ENCODE measurements at regions not wholly inside any gene's neighbourhood (a gene's known extent, or its start where the extent isn't known, plus 50 kb on each side); places are given as distances from the start of the nearest gene placed in this dataset.

DNA sequence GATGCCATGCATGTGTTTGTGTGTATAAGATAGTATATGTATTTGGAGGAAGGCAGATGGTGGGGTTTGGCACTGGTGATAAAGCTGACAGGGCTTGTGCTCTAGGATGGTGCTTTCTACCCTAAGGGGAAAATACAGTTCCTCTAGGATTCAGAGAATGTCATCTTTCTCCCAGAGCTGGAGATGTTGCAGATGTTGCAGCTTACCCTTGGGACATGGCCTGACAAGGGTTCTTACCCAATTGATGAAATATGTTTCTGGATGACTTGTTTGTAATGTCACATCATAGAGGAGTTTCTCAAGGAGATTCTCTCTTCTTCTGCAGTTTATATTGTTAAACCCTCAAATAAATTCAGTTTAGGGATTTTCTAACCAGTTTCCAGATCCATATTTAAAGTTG is 52.5 kb upstream of the PITX2 start:
- H3K36me3 Mint-ChIP-seq = no peaks in the 10 kb centered on the region
- no peak overlapping the region for H3K27ac Mint-ChIP-seq
- DNase-seq = no peak
- H3K4me1 Mint-ChIP-seq = no peaks in the 10 kb centered on the region
- no peak overlapping the region for H3K4me3 Mint-ChIP-seq
- H3K27me3 Mint-ChIP-seq (ENCODE audit: low read depth in 3 of 3) = peaks cover 0 to 3% (median 0%) of the 10 kb centered on the region in 3 donors
- peaks cover 0 to 15% (median 1%) of the 10 kb centered on the region in 6 donors for H3K9me3 Mint-ChIP-seq

DNA sequence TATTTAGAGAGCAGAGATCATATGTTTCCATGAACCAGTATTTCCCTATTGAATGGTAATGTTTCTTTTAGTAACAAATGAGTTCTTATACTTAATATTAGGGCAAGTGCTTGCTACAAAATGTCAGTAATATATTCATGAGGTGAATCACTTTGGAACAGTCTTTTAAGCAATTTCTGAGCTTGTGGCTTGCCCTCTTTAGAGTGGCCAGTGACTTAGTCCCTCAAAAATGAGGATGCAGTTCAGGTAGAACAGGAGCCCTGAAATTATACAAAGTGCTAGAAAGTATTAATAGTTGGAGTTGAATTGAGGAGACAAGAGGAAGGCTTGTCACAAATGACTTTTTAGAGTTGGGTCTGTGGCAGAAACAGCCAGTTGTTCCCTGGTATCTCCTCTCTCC is 53.4 kb upstream of the PITX2 start:
- peaks cover 0 to 3% (median 0%) of the 10 kb centered on the region in 3 donors for H3K27me3 Mint-ChIP-seq (ENCODE audit: low read depth in 3 of 3)
- no peak overlapping the region for H3K27ac Mint-ChIP-seq
- DNase-seq = no peak
- H3K36me3 Mint-ChIP-seq = no peaks in the 10 kb centered on the region
- H3K4me1 Mint-ChIP-seq = no peaks in the 10 kb centered on the region
- no peak overlapping the region for H3K4me3 Mint-ChIP-seq
- H3K9me3 Mint-ChIP-seq = peaks cover 0 to 15% (median 4%) of the 10 kb centered on the region in 6 donors

DNA sequence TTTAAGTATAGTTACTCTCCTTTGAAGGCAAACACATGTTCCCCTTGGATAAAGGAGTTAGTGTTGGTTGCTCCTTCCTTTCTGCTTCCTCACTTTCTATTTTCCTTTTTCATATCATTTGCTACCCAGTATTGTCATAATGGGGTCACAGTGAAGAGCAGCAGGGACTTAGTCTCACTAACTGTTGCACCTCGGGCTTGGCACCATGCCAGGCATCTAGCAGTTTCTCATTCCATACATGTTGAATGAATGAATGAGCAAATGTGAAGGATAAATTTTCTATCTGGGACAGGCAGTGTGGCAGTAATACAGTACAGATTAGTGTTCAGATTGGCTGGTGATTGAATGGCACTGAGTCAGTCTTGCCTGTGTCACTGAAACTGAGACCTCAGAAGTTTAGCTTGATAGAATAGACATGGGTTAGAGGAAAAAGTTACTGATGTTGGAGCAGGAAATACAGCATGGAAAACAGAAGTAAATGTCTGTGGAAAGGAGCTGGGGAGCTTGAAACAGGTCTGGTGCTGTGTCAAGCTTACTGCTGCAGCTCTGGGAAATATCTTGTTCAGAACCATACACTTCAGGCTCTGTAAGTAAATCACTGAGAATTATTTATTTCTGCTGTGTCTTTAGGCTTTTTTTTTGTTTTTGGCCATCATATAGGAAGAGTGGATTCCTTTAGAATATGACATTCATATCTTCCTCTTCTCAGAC is 55.8 kb upstream of the PITX2 start:
- H3K27ac Mint-ChIP-seq = no peak overlapping the region

DNA sequence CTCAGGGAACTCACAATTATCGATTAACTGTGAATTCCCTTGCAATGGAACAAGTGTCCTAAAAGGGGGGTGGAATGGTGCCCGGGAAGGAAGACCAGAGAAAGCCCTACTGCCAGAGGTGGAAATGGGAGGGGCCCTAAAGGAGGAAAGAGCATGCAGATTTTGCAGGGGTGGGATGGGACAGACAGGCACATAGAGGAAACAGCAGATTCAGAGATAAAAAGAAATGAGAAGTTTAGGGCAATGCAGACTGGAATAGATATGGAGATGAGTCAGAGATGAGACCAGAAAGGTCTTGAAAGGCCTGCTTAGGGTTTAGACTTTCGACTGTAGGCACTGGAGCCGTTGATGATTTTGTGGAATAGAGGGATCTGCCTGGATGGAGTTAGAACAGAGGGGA is 57.4 kb upstream of the PITX2 start:
- no peaks in the 10 kb centered on the region for H3K4me1 Mint-ChIP-seq
- H3K4me3 Mint-ChIP-seq = no peak overlapping the region
- peaks cover 0 to 1% (median 0%) of the 10 kb centered on the region in 3 donors for H3K27me3 Mint-ChIP-seq (ENCODE audit: low read depth in 3 of 3)
- H3K27ac Mint-ChIP-seq = no peak overlapping the region
- no peak for DNase-seq
- H3K9me3 Mint-ChIP-seq = peaks cover 0 to 11% (median 3%) of the 10 kb centered on the region in 6 donors
- no peaks in the 10 kb centered on the region for H3K36me3 Mint-ChIP-seq

More for the DNA sequence above, 55.8 kb upstream of the PITX2 start:
- no peak for DNase-seq
- Mint-ChIP-seq H3K4me1 (no peaks in the 10 kb centered on the region), H3K36me3 (no peaks in the 10 kb centered on the region), H3K27me3 (ENCODE audit: low read depth in 3 of 3) (peaks cover 0 to 1% (median 0%) of the 10 kb centered on the region in 3 donors), H3K4me3 (no peak overlapping the region), H3K9me3 (peaks cover 0 to 13% (median 3%) of the 10 kb centered on the region in 6 donors)

DNA sequence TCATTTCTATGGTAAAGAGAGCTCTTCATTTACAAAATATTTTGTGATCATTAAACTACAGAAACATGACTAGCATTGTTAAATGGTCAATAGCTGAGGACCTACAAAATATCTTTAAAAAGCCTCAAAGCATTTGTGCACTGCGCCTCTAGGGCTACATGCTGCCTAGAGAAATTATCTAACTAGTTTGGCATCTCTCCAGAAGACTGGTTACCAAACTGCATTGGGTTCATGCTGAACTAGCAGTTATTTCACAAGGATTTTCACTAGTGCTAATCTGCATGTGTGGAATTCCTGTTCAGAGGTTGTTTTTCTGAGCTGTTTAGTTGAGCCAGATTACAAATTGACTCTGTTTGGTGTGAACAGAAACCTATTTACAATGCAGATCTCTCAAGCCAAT is 58.5 kb upstream of the PITX2 start:
- DNase-seq = no peak
- Mint-ChIP-seq H3K27ac (no peak overlapping the region), H3K4me3 (no peak overlapping the region), H3K4me1 (no peaks in the 10 kb centered on the region), H3K9me3 (peaks cover 0 to 11% (median 3%) of the 10 kb centered on the region in 6 donors), H3K27me3 (ENCODE audit: low read depth in 3 of 3) (peaks cover 0 to 1% (median 0%) of the 10 kb centered on the region in 3 donors), H3K36me3 (no peaks in the 10 kb centered on the region)

DNA sequence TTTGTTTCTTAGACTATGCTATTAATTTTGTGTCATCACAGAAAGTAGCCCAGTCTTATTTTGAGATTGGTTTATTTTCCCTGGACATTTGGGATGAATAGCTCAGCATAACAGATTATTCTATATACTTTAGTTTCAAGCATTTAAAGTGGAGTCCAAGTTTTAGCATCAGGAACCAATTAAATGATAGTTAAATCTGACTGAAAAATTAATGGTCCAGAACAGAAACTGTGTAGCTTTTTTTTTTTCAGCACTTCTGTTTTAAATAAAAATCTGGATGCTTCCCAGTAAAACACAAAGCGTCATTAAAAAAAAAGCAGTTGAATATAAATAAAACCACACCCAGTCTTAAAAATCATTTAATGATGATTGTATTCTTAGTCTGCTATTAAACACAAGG is 59.4 kb upstream of the PITX2 start:
- H3K4me1 Mint-ChIP-seq = no peaks in the 10 kb centered on the region
- H3K4me3 Mint-ChIP-seq = no peak overlapping the region
- peaks cover 0 to 14% (median 3%) of the 10 kb centered on the region in 6 donors for H3K9me3 Mint-ChIP-seq
- H3K27me3 Mint-ChIP-seq (ENCODE audit: low read depth in 3 of 3) = peaks cover 0 to 1% (median 0%) of the 10 kb centered on the region in 3 donors
- no peak overlapping the region for H3K27ac Mint-ChIP-seq
- DNase-seq = no peak
- H3K36me3 Mint-ChIP-seq = no peaks in the 10 kb centered on the region

DNA sequence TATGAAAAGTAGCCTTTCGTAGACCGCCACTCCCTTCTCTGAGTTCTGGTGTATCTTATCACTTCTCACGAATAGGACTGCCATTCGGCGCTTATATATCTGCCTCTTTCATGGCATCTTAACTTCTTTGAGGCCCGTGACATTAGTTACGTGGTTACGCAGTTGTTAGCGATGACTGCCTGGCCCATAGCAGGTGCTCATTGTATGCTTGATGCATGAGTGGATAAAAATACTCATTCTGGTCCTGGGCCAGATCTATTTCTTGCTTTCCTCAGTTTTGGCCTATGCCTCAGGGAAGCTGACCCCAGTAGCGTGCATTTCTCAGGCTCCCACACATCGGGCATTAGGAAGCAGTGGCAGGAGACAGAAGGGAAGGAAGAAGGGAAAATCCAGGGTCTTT is 60.7 kb upstream of the PITX2 start:
- H3K4me1 Mint-ChIP-seq = no peaks in the 10 kb centered on the region
- H3K9me3 Mint-ChIP-seq = peaks cover 0 to 10% (median 3%) of the 10 kb centered on the region in 6 donors
- H3K27ac Mint-ChIP-seq = no peak overlapping the region
- no peaks in the 10 kb centered on the region for H3K36me3 Mint-ChIP-seq
- no peak overlapping the region for H3K4me3 Mint-ChIP-seq
- peaks cover 0 to 1% (median 0%) of the 10 kb centered on the region in 3 donors for H3K27me3 Mint-ChIP-seq (ENCODE audit: low read depth in 3 of 3)
- DNase-seq = no peak

DNA sequence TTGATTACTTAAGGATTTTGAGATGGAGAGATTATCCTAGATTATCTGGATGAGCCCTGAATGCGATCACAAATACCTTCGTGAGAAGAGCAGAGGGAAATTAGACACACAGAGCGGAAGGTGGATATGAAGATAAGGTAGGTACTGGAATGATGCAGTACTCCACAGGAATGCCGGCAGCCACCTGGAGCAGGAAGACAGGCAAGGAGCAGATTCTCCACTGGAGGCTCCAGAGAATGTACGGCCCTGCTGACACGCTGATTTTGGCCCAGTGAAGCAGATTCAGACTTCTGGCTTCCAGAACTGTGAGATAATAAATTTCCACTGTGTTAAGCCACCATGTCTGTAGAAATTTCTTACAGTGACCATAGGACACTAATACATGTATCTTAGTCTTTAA is 79.4 kb upstream of the PITX2 start:
- H3K27me3 Mint-ChIP-seq (ENCODE audit: low read depth in 3 of 3) = peaks cover 0 to 2% (median 1%) of the 10 kb centered on the region in 3 donors
- H3K36me3 Mint-ChIP-seq = no peaks in the 10 kb centered on the region
- no peak overlapping the region for H3K27ac Mint-ChIP-seq
- no peak for DNase-seq
- H3K4me1 Mint-ChIP-seq = no peaks in the 10 kb centered on the region
- H3K4me3 Mint-ChIP-seq = no peak overlapping the region
- H3K9me3 Mint-ChIP-seq = peaks cover 2 to 19% (median 9%) of the 10 kb centered on the region in 6 donors

DNA sequence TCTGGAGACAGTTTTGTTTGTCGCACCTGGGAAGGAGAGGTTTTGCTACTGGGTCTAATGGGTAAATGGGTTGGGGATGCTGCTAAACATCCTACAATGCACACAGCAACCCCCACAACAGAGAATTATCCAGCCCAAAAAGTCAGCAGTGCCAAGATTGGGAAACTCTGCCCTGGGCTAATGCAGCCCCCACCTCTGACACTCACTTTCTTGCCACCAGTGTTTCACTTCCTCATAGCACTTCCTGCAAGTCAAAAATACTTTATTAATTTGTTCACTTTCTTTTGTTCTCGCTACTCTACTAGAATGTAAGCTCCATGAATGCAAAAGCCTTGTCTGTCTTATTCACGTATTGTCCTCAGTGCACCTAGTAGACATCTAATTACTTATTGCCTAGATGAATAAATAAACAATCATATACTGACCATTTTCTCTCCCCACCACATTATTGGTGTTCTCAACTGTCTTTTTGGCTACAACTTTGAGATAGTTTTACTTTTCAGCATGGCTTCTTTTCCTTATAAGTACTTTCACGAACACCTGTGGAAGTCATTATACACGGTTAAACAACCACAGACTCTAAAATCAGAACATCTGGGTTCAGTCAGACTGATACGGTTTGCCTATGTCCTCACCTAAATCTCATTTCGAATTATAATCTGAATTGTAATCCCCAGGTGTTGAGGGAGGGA is 82.0 kb upstream of the PITX2 start:
- Mint-ChIP-seq H3K27ac (no peak overlapping the region), H3K4me1 (no peaks in the 10 kb centered on the region), H3K9me3 (peaks cover 0 to 29% (median 9%) of the 10 kb centered on the region in 6 donors), H3K4me3 (no peak overlapping the region), H3K36me3 (no peaks in the 10 kb centered on the region), H3K27me3 (ENCODE audit: low read depth in 3 of 3) (peaks cover 0 to 2% (median 0%) of the 10 kb centered on the region in 3 donors)
- no peak for DNase-seq

DNA sequence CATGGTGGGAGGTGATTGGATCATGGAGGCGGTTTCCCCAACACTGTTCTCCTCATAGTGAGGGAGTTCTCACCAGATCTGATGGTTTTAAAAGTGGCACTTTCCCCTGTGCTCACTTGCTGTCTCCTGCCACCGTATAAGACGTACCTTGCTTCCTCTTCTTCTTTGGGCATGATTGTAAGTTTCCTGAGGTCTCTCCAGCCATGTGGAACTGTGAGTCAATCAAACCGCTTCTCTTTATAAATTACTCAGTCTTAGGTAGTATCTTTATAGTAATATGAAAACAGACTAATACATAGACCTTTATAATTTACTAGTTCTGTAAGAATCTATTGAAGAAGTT is 82.5 kb upstream of the PITX2 start:
- Mint-ChIP-seq H3K27ac (no peak overlapping the region), H3K4me3 (no peak overlapping the region)

DNA sequence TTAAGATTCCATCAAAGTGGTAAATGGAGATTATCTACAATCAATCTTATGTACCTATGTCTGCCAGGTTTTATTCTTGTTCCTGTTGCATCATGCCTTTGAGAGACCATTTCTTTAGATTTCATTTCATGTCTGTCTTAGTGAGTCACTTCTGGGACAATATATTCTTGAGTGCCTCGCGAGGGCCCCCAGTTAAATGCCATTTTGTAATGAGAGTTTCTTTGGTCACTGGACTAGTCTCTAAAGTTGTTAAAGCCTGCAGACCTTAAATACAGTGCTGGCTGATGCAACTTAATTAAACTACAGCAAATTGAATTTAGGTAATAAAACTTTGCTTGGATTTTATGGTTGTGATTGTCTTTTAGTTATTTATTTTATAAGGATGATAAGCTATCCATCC is 87.2 kb upstream of the PITX2 start:
- Mint-ChIP-seq H3K36me3 (no peaks in the 10 kb centered on the region), H3K4me3 (no peak overlapping the region), H3K9me3 (peaks cover 2 to 17% (median 5%) of the 10 kb centered on the region in 6 donors), H3K27me3 (ENCODE audit: low read depth in 3 of 3) (no peaks in the 10 kb centered on the region), H3K27ac (no peak overlapping the region), H3K4me1 (no peaks in the 10 kb centered on the region)
- no peak for DNase-seq

More for the DNA sequence above, 82.5 kb upstream of the PITX2 start:
- peaks cover 0 to 2% (median 0%) of the 10 kb centered on the region in 3 donors for H3K27me3 Mint-ChIP-seq (ENCODE audit: low read depth in 3 of 3)
- no peaks in the 10 kb centered on the region for H3K4me1 Mint-ChIP-seq
- DNase-seq = no peak
- H3K36me3 Mint-ChIP-seq = no peaks in the 10 kb centered on the region
- H3K9me3 Mint-ChIP-seq = peaks cover 0 to 29% (median 6%) of the 10 kb centered on the region in 6 donors

DNA sequence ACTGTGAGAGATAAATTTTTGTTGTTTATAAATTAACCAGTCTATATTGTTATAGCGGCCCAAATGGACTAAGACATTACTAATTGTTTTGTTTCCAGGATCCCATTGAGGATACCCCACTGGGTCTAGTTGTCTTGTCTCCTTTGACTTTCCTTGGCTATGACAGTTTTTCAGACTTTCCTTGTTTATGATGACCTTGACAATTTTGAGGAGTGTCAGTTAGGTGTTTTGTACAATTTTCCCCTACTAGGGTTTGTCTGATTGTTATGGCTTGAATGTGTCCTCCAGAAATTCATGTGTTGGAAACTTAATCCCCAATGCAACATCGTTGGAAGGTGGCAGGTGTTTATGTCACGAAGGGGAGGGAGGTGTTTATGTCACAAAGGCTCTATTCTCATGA is 89.6 kb upstream of the PITX2 start:
- H3K27ac Mint-ChIP-seq = no peak overlapping the region
- no peak for DNase-seq
- H3K4me3 Mint-ChIP-seq = no peak overlapping the region
- no peaks in the 10 kb centered on the region for H3K27me3 Mint-ChIP-seq (ENCODE audit: low read depth in 3 of 3)
- H3K36me3 Mint-ChIP-seq = no peaks in the 10 kb centered on the region
- peaks cover 2 to 15% (median 4%) of the 10 kb centered on the region in 6 donors for H3K9me3 Mint-ChIP-seq
- no peaks in the 10 kb centered on the region for H3K4me1 Mint-ChIP-seq

DNA sequence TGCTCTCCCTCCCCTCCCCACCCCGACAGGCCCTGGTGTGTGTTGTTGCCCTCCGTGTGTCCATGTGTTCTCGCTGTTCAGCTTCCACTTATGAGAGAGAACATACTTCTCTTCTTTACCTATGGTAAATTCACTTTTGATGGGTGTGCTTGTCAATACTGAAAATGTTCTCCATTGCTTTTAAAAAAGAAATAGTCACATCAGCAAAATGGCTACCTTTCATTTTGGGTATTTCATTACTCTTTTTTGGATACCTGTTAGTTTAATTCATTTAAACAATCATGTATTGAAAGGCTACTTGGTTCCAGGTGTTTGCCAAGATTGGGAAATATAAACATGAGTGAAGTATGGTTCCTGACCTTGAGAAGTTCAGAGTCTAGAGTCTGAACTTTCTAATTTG is 107.4 kb upstream of the PITX2 start:
- Mint-ChIP-seq H3K27ac (no peak overlapping the region), H3K36me3 (no peaks in the 10 kb centered on the region)
- DNase-seq = no peak

DNA sequence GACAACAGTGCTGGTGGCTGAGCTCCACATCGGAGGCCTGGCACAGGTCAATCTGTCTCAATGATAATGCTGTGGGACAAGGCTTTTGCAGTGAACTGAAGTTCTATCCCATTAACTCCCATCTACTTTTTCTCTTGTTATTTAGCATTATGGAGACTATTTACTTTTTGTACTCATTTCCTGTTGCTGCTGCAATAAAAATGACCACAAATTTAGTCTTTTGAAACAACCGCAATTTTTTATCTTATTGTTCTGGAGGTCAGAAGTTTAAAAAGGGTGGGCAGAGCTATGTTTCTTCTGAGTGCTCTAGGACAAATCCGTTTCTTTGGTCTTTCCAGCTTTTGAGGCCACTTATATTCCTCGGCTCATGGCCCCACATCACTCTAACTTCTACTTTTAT is 111.0 kb upstream of the PITX2 start:
- H3K27me3 Mint-ChIP-seq (ENCODE audit: low read depth in 3 of 3) = peaks cover 0 to 2% (median under 1%) of the 10 kb centered on the region in 3 donors
- no peaks in the 10 kb centered on the region for H3K36me3 Mint-ChIP-seq
- H3K4me1 Mint-ChIP-seq = no peaks in the 10 kb centered on the region
- DNase-seq = no peak
- H3K4me3 Mint-ChIP-seq = no peak overlapping the region
- H3K27ac Mint-ChIP-seq = no peak overlapping the region
- peaks cover 2 to 16% (median 8%) of the 10 kb centered on the region in 6 donors for H3K9me3 Mint-ChIP-seq

More for the DNA sequence above, 107.4 kb upstream of the PITX2 start:
- H3K27me3 Mint-ChIP-seq (ENCODE audit: low read depth in 3 of 3) = peaks cover 0 to 2% (median 0%) of the 10 kb centered on the region in 3 donors
- peaks cover 0 to 13% (median 8%) of the 10 kb centered on the region in 6 donors for H3K9me3 Mint-ChIP-seq
- no peaks in the 10 kb centered on the region for H3K4me1 Mint-ChIP-seq
- no peak overlapping the region for H3K4me3 Mint-ChIP-seq

All from immature natural killer cell (primary cell).